GM12878 (cell line): ENCODE measurements at regions not wholly inside any gene's neighbourhood (a gene's known extent, or its start where the extent isn't known, plus 50 kb on each side); places are given as distances from the start of the nearest gene placed in this dataset.

Experiments used
- ATAC-seq: fragments of 200-7000 bp; cut with Tn5 transposase; 3 replicates; pipeline ENCODE4 v1.9.1; 2020; ENCODE audit warnings: mild to moderate bottlenecking, moderate library complexity
- BruUV-seq: library from RNA; stranded (reverse); fragments of 400-500 nt; replicated peaks from 2 replicates; lab custom pipeline; 2021; lab: Mats Ljungman, UMichigan
- CTCF ChIA-PET: fragments of 300-600 bp; sonication (Branson Sonifier 250); formaldehyde crosslinking; extraction: SDS; loops from one replicate; lab custom pipeline; 2021; ENCODE audit warnings: inconsistent platforms; lab: Yijun Ruan, JAX
- POLR2A ChIA-PET: fragments of 350-600 bp; formaldehyde crosslinking; extraction: SDS; loops from one replicate; lab custom pipeline; 2021; ENCODE audit warnings: inconsistent platforms; lab: Charles Lee
- RAD21 ChIA-PET: fragments of 300-600 bp; sonication (Branson Sonifier 250); formaldehyde crosslinking; loops from one replicate; lab custom pipeline; 2023; ENCODE audit warnings: antibody characterized with exemption; ENCODE audit not compliant: unreplicated experiment; lab: Charles Lee
- SMC1A ChIA-PET: fragments of 300-600 bp; sonication (Branson Sonifier 250); formaldehyde crosslinking; loops from one replicate; lab custom pipeline; 2023; ENCODE audit not compliant: unreplicated experiment, uncharacterized antibody; lab: Charles Lee
- DNase-seq: peaks from one replicate; pipeline ENCODE4 v3.0.0-alpha.2; 2011; ENCODE audit warnings: low read depth, low spot score
- FAIRE-seq: peaks from 3 replicates; lab custom pipeline; 2011; peaks lifted over from hg19 to GRCh38; lab: Jason Lieb, UNC
- H2AFZ ChIP-seq: 2 replicates; pipeline ENCODE4 v1.6.0; 2011; ENCODE audit warnings: low read depth, low read length, control low read depth; ENCODE audit not compliant: control insufficient read depth
- H3K27ac ChIP-seq: 2 replicates; pipeline ENCODE4 v1.5.1; 2011; ENCODE audit warnings: control low read depth; ENCODE audit not compliant: control insufficient read depth, insufficient read depth
- H3K27me3 ChIP-seq, 2 experiments: replicated peaks in 1 of 2; 2 replicates each; pipeline versions ENCODE4 v1.6.0 to v1.6.1; 2011; ENCODE audit warnings: low read length in 1 of 2; ENCODE audit not compliant: control insufficient read depth in 2 of 2, insufficient read depth in 2 of 2
- H3K36me3 ChIP-seq, 2 experiments: 2 replicates each; pipeline ENCODE4 v1.5.1; 2011; ENCODE audit warnings: low read length in 1 of 2; ENCODE audit not compliant: control insufficient read depth in 2 of 2, insufficient read depth in 2 of 2
- H3K4me1 ChIP-seq: 2 replicates; pipeline ENCODE4 v1.6.1; 2011; ENCODE audit warnings: mild to moderate bottlenecking, low read length, moderate library complexity, mixed read lengths; ENCODE audit not compliant: control insufficient read depth, insufficient read depth
- H3K4me2 ChIP-seq: 2 replicates; pipeline ENCODE4 v1.6.0; 2011; ENCODE audit warnings: control low read depth; ENCODE audit not compliant: control insufficient read depth, insufficient read depth
- H3K4me3 ChIP-seq: fragments of 200-600 bp; sonication (generic); 2 replicates; pipeline ENCODE4 v1.5.1; 2016
- H3K79me2 ChIP-seq: 2 replicates; pipeline ENCODE4 v1.6.0; 2011; ENCODE audit warnings: low read length; ENCODE audit not compliant: control insufficient read depth, insufficient read depth
- H3K9ac ChIP-seq: 2 replicates; pipeline ENCODE4 v1.8.0; 2011; ENCODE audit warnings: low read length, control low read depth, mixed read lengths; ENCODE audit not compliant: control insufficient read depth, insufficient read depth
- H3K9me3 ChIP-seq: replicated peaks from 3 replicates; pipeline ENCODE4 v1.5.1; 2011; ENCODE audit warnings: mild to moderate bottlenecking, low read length; ENCODE audit not compliant: control insufficient read depth, insufficient read depth
- H4K20me1 ChIP-seq: 2 replicates; pipeline ENCODE4 v1.6.0; 2011; ENCODE audit not compliant: control insufficient read depth, insufficient read depth
- CREM ChIP-seq: IDR thresholded peaks from 2 replicates; pipeline ENCODE4 v1.6.1; 2014; ENCODE audit warnings: antibody characterized with exemption, low read depth
- EZH2 ChIP-seq: IDR thresholded peaks from 2 replicates; pipeline ENCODE4 v1.6.1; 2012; ENCODE audit warnings: low read depth, mild to moderate bottlenecking, control low read depth, inconsistent platforms, low read length, borderline replicate concordance; ENCODE audit not compliant: control insufficient read depth
- GABPA ChIP-seq: IDR thresholded peaks from 2 replicates; pipeline ENCODE4 v1.6.1; 2014; ENCODE audit warnings: antibody characterized with exemption, low read depth, mild to moderate bottlenecking, inconsistent platforms
- MTA3 ChIP-seq: IDR thresholded peaks from 2 replicates; pipeline ENCODE4 v1.6.1; 2012; ENCODE audit warnings: low read length, inconsistent platforms, borderline replicate concordance
- RAD21 ChIP-seq: IDR thresholded peaks from 2 replicates; pipeline ENCODE4 v1.6.1; 2011; ENCODE audit warnings: mild to moderate bottlenecking, low read depth, low read length, moderate library complexity; ENCODE audit not compliant: insufficient read depth
- RB1 ChIP-seq: fragments of 450-650 bp; formaldehyde crosslinking; IDR thresholded peaks from 2 replicates; pipeline ENCODE4 v1.6.1; 2017; ENCODE audit warnings: mild to moderate bottlenecking, borderline replicate concordance
- WRNIP1 ChIP-seq: IDR thresholded peaks from 2 replicates; pipeline ENCODE4 v1.6.1; 2011; ENCODE audit warnings: low read depth, low read length, improper control_type of control experiment, borderline replicate concordance
- ZSCAN29 ChIP-seq: fragments of 450-650 bp; IDR thresholded peaks from 2 replicates; pipeline ENCODE4 v1.6.1; 2017; ENCODE audit warnings: mild to moderate bottlenecking, moderate library complexity
- WGBS: methylation state at CpG from one replicate; pipeline ENCODE4 v1.1.6; 2016; ENCODE audit warnings: low lambda C conversion rate; ENCODE audit not compliant: insufficient replicate concordance, insufficient coverage; ENCODE audit errors: missing lambda C conversion rate; 5-methylcytosine and 5-hydroxymethylcytosine counted together
- in situ Hi-C: fragments of 300-500 bp; cut with MboI; formaldehyde crosslinking; loops from 9 replicates; pipeline ENCODE4 v1.14.3; 2018; ENCODE audit warnings: mixed read lengths
- intact Hi-C: fragments of 100-400 bp; cut with micrococcal nuclease; formaldehyde crosslinking; loops from one replicate; pipeline ENCODE4 v1.14.2; 2022; ENCODE audit not compliant: unreplicated experiment
- TF ChIP-seq, protein P1 (sequence below): IDR thresholded peaks from 2 replicates; pipeline ENCODE4 v1.6.1; 2012; ENCODE audit warnings: low read depth, low read length, improper control_type of control experiment
- TF ChIP-seq, protein P2 (sequence below): fragments of 450-650 bp; IDR thresholded peaks from 2 replicates; pipeline ENCODE4 v1.6.1; 2017; ENCODE audit warnings: mild to moderate bottlenecking, moderate library complexity
- TF ChIP-seq, protein P3 (sequence below): fragments of 450-650 bp; IDR thresholded peaks from 2 replicates; pipeline ENCODE4 v1.6.1; 2017; ENCODE audit warnings: mild to moderate bottlenecking, moderate library complexity

DNA sequence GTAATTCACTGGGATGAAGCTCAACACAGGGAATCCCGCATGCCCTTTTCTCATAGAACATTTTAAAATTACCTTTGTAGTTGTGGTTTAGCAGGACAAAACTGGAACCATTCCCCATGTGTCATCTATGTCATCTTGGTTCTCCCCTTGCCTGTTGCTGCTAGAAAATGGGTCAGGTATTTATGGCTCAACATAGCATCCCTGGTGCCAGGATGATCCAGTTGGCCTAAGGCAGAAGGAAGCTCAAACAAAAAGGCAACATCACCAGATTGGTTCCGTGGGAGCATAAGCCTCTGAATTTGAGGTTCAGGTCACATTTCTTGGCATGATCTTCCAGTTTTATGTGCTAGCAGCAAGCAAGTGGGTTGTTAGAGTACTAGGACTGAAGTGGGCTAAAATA, 552.6 kb upstream of the BOD1L1 start (continued):
- TF ChIP-seq GABPA (no peak), ZSCAN29 (no peak)

DNA sequence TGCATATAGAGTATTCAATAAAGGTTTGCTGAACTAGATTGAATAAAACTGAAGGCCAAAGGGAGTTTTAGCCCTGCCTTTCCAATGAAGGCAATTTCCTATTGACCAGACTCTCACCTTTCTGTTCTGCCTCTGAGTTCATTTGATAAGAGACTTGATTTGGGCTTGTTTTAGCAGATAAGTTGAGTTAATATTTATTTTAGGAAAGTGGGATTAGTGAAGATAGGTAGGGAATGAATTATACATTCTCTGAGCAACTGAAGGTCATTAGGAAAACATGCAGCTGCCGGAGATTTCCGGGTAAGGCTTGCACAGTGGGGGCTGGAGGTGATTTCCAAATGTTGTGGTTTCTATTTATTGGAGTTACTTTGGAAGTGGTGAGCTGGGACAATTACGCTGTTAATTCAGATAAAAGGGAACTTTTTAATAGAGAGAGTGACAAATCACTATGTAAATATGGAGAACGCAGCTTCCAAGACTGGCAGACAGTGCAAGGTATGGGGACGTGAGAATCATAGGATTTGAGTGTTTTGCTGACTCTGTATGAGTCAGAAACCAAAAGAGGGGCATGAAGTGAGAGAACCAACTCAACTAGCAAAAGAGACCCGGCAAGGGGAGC, 553.6 kb upstream of the BOD1L1 start:
- Histone ChIP-seq H3K27ac (no peak overlapping the region), H4K20me1 (no peaks in the 10 kb centered on the region), H3K9me3 (no peaks in the 10 kb centered on the region; the same call in 2 of the 3 replicates), H2AFZ (no peak overlapping the region), H3K4me1 (peaks cover 21% of the 10 kb centered on the region), H3K9ac (no peak overlapping the region), H3K79me2 (no peaks in the 10 kb centered on the region), H3K4me2 (no peak overlapping the region), H3K36me3 (no peaks in the 10 kb centered on the region), H3K27me3 (no peaks in the 10 kb centered on the region), H3K4me3 (no peak overlapping the region)
- ChIA-PET CTCF (interaction anchor here (0.8 to 4.8 kb wide), 2 partner anchors 13 to 417 kb away, joined by 3 to 29 read pairs; no protein-coding TSS in a partner anchor), RAD21 (interaction anchor here (0.6 to 5.9 kb wide), 2 partner anchors 14 to 782 kb away, joined by 5 to 57 read pairs; no protein-coding TSS in a partner anchor), SMC1A (interaction anchor here (1.6 to 7.8 kb wide), 4 partner anchors 14 to 37 kb away, joined by 4 to 94 read pairs (median 11); no protein-coding TSS in a partner anchor), POLR2A (interaction anchor here (0.8 kb wide), 1 partner anchor 29 kb away, joined by 7 read pairs; no protein-coding TSS in a partner anchor)
- in situ Hi-C loops (no loop called here), intact Hi-C loops (no loop called here)
- BruUV-seq = no TSS peak
- ATAC-seq (no peak), FAIRE-seq (no peak), DNase-seq (no peak)
- 57% methylated on average over 6 of the region's 6 CpGs for WGBS
- TF ChIP-seq, protein P1, sequence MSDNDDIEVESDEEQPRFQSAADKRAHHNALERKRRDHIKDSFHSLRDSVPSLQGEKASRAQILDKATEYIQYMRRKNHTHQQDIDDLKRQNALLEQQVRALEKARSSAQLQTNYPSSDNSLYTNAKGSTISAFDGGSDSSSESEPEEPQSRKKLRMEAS = no peak
- TF ChIP-seq RAD21 (no peak), MTA3 (no peak), RB1 (no peak), CREM (no peak), EZH2 (no peak), WRNIP1 (no peak)
- TF ChIP-seq, protein P2, sequence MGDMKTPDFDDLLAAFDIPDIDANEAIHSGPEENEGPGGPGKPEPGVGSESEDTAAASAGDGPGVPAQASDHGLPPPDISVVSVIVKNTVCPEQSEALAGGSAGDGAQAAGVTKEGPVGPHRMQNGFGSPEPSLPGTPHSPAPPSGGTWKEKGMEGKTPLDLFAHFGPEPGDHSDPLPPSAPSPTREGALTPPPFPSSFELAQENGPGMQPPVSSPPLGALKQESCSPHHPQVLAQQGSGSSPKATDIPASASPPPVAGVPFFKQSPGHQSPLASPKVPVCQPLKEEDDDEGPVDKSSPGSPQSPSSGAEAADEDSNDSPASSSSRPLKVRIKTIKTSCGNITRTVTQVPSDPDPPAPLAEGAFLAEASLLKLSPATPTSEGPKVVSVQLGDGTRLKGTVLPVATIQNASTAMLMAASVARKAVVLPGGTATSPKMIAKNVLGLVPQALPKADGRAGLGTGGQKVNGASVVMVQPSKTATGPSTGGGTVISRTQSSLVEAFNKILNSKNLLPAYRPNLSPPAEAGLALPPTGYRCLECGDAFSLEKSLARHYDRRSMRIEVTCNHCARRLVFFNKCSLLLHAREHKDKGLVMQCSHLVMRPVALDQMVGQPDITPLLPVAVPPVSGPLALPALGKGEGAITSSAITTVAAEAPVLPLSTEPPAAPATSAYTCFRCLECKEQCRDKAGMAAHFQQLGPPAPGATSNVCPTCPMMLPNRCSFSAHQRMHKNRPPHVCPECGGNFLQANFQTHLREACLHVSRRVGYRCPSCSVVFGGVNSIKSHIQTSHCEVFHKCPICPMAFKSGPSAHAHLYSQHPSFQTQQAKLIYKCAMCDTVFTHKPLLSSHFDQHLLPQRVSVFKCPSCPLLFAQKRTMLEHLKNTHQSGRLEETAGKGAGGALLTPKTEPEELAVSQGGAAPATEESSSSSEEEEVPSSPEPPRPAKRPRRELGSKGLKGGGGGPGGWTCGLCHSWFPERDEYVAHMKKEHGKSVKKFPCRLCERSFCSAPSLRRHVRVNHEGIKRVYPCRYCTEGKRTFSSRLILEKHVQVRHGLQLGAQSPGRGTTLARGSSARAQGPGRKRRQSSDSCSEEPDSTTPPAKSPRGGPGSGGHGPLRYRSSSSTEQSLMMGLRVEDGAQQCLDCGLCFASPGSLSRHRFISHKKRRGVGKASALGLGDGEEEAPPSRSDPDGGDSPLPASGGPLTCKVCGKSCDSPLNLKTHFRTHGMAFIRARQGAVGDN = no peak
- TF ChIP-seq, protein P3, sequence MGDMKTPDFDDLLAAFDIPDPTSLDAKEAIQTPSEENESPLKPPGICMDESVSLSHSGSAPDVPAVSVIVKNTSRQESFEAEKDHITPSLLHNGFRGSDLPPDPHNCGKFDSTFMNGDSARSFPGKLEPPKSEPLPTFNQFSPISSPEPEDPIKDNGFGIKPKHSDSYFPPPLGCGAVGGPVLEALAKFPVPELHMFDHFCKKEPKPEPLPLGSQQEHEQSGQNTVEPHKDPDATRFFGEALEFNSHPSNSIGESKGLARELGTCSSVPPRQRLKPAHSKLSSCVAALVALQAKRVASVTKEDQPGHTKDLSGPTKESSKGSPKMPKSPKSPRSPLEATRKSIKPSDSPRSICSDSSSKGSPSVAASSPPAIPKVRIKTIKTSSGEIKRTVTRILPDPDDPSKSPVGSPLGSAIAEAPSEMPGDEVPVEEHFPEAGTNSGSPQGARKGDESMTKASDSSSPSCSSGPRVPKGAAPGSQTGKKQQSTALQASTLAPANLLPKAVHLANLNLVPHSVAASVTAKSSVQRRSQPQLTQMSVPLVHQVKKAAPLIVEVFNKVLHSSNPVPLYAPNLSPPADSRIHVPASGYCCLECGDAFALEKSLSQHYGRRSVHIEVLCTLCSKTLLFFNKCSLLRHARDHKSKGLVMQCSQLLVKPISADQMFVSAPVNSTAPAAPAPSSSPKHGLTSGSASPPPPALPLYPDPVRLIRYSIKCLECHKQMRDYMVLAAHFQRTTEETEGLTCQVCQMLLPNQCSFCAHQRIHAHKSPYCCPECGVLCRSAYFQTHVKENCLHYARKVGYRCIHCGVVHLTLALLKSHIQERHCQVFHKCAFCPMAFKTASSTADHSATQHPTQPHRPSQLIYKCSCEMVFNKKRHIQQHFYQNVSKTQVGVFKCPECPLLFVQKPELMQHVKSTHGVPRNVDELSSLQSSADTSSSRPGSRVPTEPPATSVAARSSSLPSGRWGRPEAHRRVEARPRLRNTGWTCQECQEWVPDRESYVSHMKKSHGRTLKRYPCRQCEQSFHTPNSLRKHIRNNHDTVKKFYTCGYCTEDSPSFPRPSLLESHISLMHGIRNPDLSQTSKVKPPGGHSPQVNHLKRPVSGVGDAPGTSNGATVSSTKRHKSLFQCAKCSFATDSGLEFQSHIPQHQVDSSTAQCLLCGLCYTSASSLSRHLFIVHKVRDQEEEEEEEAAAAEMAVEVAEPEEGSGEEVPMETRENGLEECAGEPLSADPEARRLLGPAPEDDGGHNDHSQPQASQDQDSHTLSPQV = no peak
